OCI-LY1 (cell line): ENCODE measurements at regions not wholly inside any gene's neighbourhood (a gene's known extent, or its start where the extent isn't known, plus 50 kb on each side); places are given as distances from the start of the nearest gene placed in this dataset.

Experiments
- H2AFZ ChIP-seq: fragments of 200-600 bp; sonication (generic), shearing (Covaris generic); 2 replicates; pipeline ENCODE4 v1.6.0; 2014; ENCODE audit warnings: antibody characterized with exemption, mild to moderate bottlenecking, low read length
- H3F3A ChIP-seq: fragments of 200-600 bp; sonication (generic), shearing (Covaris generic); 2 replicates; pipeline ENCODE4 v1.6.0; 2014; ENCODE audit warnings: mild to moderate bottlenecking, antibody characterized with exemption, low read length, moderate library complexity; ENCODE audit not compliant: insufficient read depth
- H3K27ac ChIP-seq: fragments of 200-600 bp; sonication (generic); 2 replicates; pipeline ENCODE4 v1.5.1; 2014; ENCODE audit warnings: low read length, mixed run types, mild to moderate bottlenecking, low read depth; ENCODE audit not compliant: poor library complexity, severe bottlenecking
- H3K27me3 ChIP-seq: fragments of 200-600 bp; sonication (generic); 2 replicates; pipeline ENCODE4 v1.6.0; 2014; ENCODE audit warnings: antibody characterized with exemption, mild to moderate bottlenecking, low read length, moderate library complexity; ENCODE audit not compliant: insufficient read depth
- H3K36me3 ChIP-seq: fragments of 200-600 bp; sonication (generic); 2 replicates; pipeline ENCODE4 v1.6.1; 2014; ENCODE audit warnings: mild to moderate bottlenecking, antibody characterized with exemption, low read length, moderate library complexity, mixed read lengths; ENCODE audit not compliant: insufficient read depth
- H3K4me1 ChIP-seq: fragments of 200-600 bp; sonication (generic); 2 replicates; pipeline ENCODE4 v1.5.1; 2014; ENCODE audit warnings: mild to moderate bottlenecking, low read length, moderate library complexity; ENCODE audit not compliant: insufficient read depth, severe bottlenecking
- H3K4me2 ChIP-seq: fragments of 200-600 bp; sonication (generic), shearing (Covaris generic); 2 replicates; pipeline ENCODE4 v1.6.1; 2014; ENCODE audit warnings: low read length
- H3K4me3 ChIP-seq: fragments of 200-600 bp; sonication (generic); 2 replicates; pipeline ENCODE4 v1.5.1; 2014; ENCODE audit warnings: low read length, low read depth, mild to moderate bottlenecking, mixed read lengths; ENCODE audit not compliant: poor library complexity, severe bottlenecking
- H3K79me2 ChIP-seq: fragments of 200-600 bp; shearing (Covaris generic); 2 replicates; pipeline ENCODE4 v1.6.1; 2016; ENCODE audit warnings: mixed run types, low read length, mixed read lengths; ENCODE audit not compliant: insufficient read depth
- H3K9ac ChIP-seq: fragments of 200-600 bp; sonication (generic), shearing (Covaris generic); 2 replicates; pipeline ENCODE4 v1.6.1; 2014; ENCODE audit warnings: mild to moderate bottlenecking, low read length, mixed read lengths
- H3K9me2 ChIP-seq: fragments of 200-600 bp; sonication (generic), shearing (Covaris generic); 2 replicates; pipeline ENCODE4 v1.6.1; 2014; ENCODE audit warnings: low read depth, mild to moderate bottlenecking, low read length, mixed read lengths
- H3K9me3 ChIP-seq: fragments of 200-600 bp; shearing (Covaris generic); 2 replicates; pipeline ENCODE4 v1.6.1; 2014; ENCODE audit warnings: low read length, mixed read lengths
- H4K20me1 ChIP-seq: fragments of 200-600 bp; sonication (generic), shearing (Covaris generic); 2 replicates; pipeline ENCODE4 v1.6.0; 2016; ENCODE audit warnings: mild to moderate bottlenecking, low read length; ENCODE audit not compliant: insufficient read depth
- EZH2 ChIP-seq: fragments of 200-600 bp; sonication (generic), shearing (Covaris generic); IDR thresholded peaks from 2 replicates; pipeline ENCODE4 v1.8.0; 2017; ENCODE audit warnings: borderline replicate concordance, mixed run types, mild to moderate bottlenecking, antibody characterized with exemption, low read length, moderate library complexity, mixed read lengths
- TF ChIP-seq, protein P1 (sequence below): fragments of 200-600 bp; sonication (generic), shearing (Covaris generic); IDR thresholded peaks from 2 replicates; pipeline ENCODE4 v1.5.1; 2017; ENCODE audit warnings: mild to moderate bottlenecking, antibody characterized with exemption, low read length, moderate library complexity, mixed read lengths

- Histone ChIP-seq H3K36me3 (no peaks in the 10 kb centered on the region), H3K27ac (no peak overlapping the region), H3K9me2 (no peaks in the 10 kb centered on the region), H3K4me3 (no peak overlapping the region), H3K9me3 (peaks cover 14% of the 10 kb centered on the region), H3F3A (no peaks in the 10 kb centered on the region), H3K4me2 (no peak overlapping the region), H3K27me3 (no peaks in the 10 kb centered on the region; the same call in 1 of the 2 replicates), H3K9ac (no peak overlapping the region), H3K4me1 (no peaks in the 10 kb centered on the region), H2AFZ (no peak overlapping the region), H4K20me1 (no peaks in the 10 kb centered on the region), H3K79me2 (no peaks in the 10 kb centered on the region)
- TF ChIP-seq EZH2 = no peak
- TF ChIP-seq, protein P1, sequence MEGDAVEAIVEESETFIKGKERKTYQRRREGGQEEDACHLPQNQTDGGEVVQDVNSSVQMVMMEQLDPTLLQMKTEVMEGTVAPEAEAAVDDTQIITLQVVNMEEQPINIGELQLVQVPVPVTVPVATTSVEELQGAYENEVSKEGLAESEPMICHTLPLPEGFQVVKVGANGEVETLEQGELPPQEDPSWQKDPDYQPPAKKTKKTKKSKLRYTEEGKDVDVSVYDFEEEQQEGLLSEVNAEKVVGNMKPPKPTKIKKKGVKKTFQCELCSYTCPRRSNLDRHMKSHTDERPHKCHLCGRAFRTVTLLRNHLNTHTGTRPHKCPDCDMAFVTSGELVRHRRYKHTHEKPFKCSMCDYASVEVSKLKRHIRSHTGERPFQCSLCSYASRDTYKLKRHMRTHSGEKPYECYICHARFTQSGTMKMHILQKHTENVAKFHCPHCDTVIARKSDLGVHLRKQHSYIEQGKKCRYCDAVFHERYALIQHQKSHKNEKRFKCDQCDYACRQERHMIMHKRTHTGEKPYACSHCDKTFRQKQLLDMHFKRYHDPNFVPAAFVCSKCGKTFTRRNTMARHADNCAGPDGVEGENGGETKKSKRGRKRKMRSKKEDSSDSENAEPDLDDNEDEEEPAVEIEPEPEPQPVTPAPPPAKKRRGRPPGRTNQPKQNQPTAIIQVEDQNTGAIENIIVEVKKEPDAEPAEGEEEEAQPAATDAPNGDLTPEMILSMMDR = no peak
These were observed 442.6 kb upstream of the PROK2 start for GRCh38 chr3:72227486-72228070.

DNA sequence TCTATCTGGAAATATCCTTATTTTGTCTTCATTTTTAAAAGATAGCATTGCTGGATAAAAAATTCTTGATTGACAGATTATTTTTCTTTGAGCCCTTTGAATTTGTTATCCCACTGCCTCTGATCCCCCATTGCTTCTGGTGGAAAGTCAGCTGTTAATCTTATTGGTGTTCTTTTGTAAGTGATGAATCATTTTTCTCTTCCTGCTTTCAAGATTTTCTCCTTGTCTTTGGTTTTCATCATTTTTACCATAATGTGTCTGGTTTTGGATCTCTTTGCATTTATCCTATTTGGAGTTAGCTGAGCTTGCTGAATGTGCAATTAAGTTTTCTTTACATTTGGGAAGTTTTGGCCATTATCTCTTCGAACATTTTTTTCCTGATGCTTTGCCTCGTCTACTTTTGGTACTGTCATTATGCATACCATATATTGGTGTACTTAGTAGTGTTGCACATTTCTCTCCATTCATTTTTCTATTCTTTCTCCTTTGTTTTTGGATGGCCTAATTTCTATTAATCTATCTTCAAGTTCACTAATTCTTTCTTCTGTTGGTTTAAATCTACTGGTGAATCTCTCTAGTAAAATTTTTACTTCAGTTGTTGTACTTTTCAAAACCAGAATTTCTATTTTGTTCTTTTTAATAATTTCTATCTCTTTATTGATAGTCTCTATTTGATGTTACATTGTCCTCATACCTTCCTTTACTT is 440.0 kb upstream of the PROK2 start:
- Histone ChIP-seq H3K27me3 (no peaks in the 10 kb centered on the region; the same call in 1 of the 2 replicates), H3K9me2 (no peaks in the 10 kb centered on the region), H3K79me2 (no peaks in the 10 kb centered on the region), H4K20me1 (no peaks in the 10 kb centered on the region), H3K9me3 (peaks cover 14% of the 10 kb centered on the region), H3K36me3 (no peaks in the 10 kb centered on the region), H3K4me3 (no peak overlapping the region), H3K4me2 (no peak overlapping the region), H3F3A (no peaks in the 10 kb centered on the region), H3K4me1 (no peaks in the 10 kb centered on the region), H3K9ac (no peak overlapping the region), H3K27ac (no peak overlapping the region), H2AFZ (no peak overlapping the region)
- no peak for TF ChIP-seq EZH2
- TF ChIP-seq, protein P1 = no peak

GRCh38 chr3:72223628-72224027 is 438.7 kb upstream of the PROK2 start:
- Histone ChIP-seq H3K79me2 (no peaks in the 10 kb centered on the region), H3K9me3 (peaks cover 14% of the 10 kb centered on the region), H3K4me3 (no peak overlapping the region), H2AFZ (no peak overlapping the region), H3K9me2 (no peaks in the 10 kb centered on the region), H3K27ac (no peak overlapping the region), H3K27me3 (no peaks in the 10 kb centered on the region; the same call in 1 of the 2 replicates), H3K4me1 (no peaks in the 10 kb centered on the region), H3F3A (no peaks in the 10 kb centered on the region), H4K20me1 (no peaks in the 10 kb centered on the region), H3K36me3 (no peaks in the 10 kb centered on the region), H3K4me2 (no peak overlapping the region), H3K9ac (no peak overlapping the region)
- no peak for TF ChIP-seq EZH2
- TF ChIP-seq, protein P1 = no peak
